GM23338 (cell line): ENCODE measurements at regions not wholly inside any gene's neighbourhood (a gene's known extent, or its start where the extent isn't known, plus 50 kb on each side); places are given as distances from the start of the nearest gene placed in this dataset.

Experiments
- ATAC-seq: fragments of 200-7000 bp; cut with Tn5 transposase; 3 replicates; pipeline ENCODE4 v1.9.1; 2020
- DNase-seq: peaks from one replicate; pipeline ENCODE4 v3.0.0-alpha.2; 2015; ENCODE audit warnings: low spot score
- H2AFZ ChIP-seq: fragments of 200-600 bp; sonication (generic); 2 replicates; pipeline ENCODE4 v1.8.0; 2016; ENCODE audit warnings: antibody characterized with exemption, mild to moderate bottlenecking, moderate library complexity
- H3F3A ChIP-seq: fragments of 200-600 bp; sonication (generic); replicated peaks from 2 replicates; pipeline ENCODE4 v1.8.0; 2017; ENCODE audit warnings: antibody characterized with exemption, mixed run types, low read depth
- H3K27ac ChIP-seq: fragments of 200-600 bp; sonication (generic); 2 replicates; pipeline ENCODE4 v1.6.1; 2016; ENCODE audit warnings: low read depth
- H3K27me3 ChIP-seq: fragments of 200-600 bp; sonication (generic); 2 replicates; pipeline ENCODE4 v1.8.0; 2016; ENCODE audit warnings: mild to moderate bottlenecking, mixed run types, moderate library complexity; ENCODE audit not compliant: insufficient read depth
- H3K36me3 ChIP-seq: fragments of 200-600 bp; sonication (generic); 2 replicates; pipeline ENCODE4 v1.8.0; 2016; ENCODE audit warnings: mild to moderate bottlenecking; ENCODE audit not compliant: insufficient read depth
- H3K4me1 ChIP-seq: fragments of 200-600 bp; sonication (generic); 2 replicates; pipeline ENCODE4 v1.8.0; 2016; ENCODE audit warnings: mild to moderate bottlenecking, moderate library complexity; ENCODE audit not compliant: insufficient read depth
- H3K4me2 ChIP-seq: fragments of 200-600 bp; sonication (generic); 2 replicates; pipeline ENCODE4 v1.7.1; 2017; ENCODE audit warnings: mixed run types
- H3K4me3 ChIP-seq: fragments of 200-600 bp; sonication (generic); 2 replicates; pipeline ENCODE4 v1.6.1; 2016; ENCODE audit warnings: mixed run types
- H3K79me2 ChIP-seq: fragments of 200-600 bp; sonication (generic); replicated peaks from 2 replicates; pipeline ENCODE4 v1.8.0; 2017; ENCODE audit warnings: mild to moderate bottlenecking; ENCODE audit not compliant: insufficient read depth
- H3K9me2 ChIP-seq: fragments of 200-600 bp; sonication (generic); 2 replicates; pipeline ENCODE4 v1.8.0; 2017; ENCODE audit not compliant: insufficient read depth
- H4K20me1 ChIP-seq: fragments of 200-600 bp; sonication (generic); replicated peaks from 2 replicates; pipeline ENCODE4 v1.8.0; 2017; ENCODE audit warnings: mild to moderate bottlenecking; ENCODE audit not compliant: insufficient read depth
- H3K27ac Mint-ChIP-seq: 2 replicates; pipeline ENCODE4 v1.8.0; 2020; ENCODE audit warnings: inconsistent platforms, mild to moderate bottlenecking, moderate library complexity, mixed read lengths
- H3K27me3 Mint-ChIP-seq: 3 replicates; pipeline ENCODE4 v1.8.0; 2022; ENCODE audit warnings: low read depth, mild to moderate bottlenecking, moderate library complexity, mixed read lengths, inconsistent platforms; ENCODE audit not compliant: insufficient read depth, poor library complexity
- H3K36me3 Mint-ChIP-seq: 3 replicates; pipeline ENCODE4 v1.8.0; 2021; ENCODE audit warnings: low read depth, mild to moderate bottlenecking, inconsistent platforms, moderate library complexity, mixed read lengths
- H3K4me1 Mint-ChIP-seq: 3 replicates; pipeline ENCODE4 v1.8.0; 2020; ENCODE audit warnings: mild to moderate bottlenecking, inconsistent platforms, mixed read lengths
- H3K4me3 Mint-ChIP-seq: 3 replicates; pipeline ENCODE4 v1.8.0; 2021; ENCODE audit warnings: moderate library complexity, mild to moderate bottlenecking, inconsistent platforms, mixed read lengths
- H3K9me3 Mint-ChIP-seq: 3 replicates; pipeline ENCODE4 v1.8.0; 2020; ENCODE audit warnings: moderate library complexity, mild to moderate bottlenecking, inconsistent platforms, mixed read lengths
- CREB1 ChIP-seq: fragments of 250-450 bp; sonication (Bioruptor Pico); IDR thresholded peaks from 2 replicates; pipeline ENCODE4 v1.5.0; 2020; ENCODE audit warnings: low read depth, mild to moderate bottlenecking, moderate library complexity
- CTCF ChIP-seq, 2 experiments: fragments of 200-600 bp in 1 of 2; sonication (generic) in 1 of 2; conservative IDR thresholded peaks; 2 replicates each; pipeline versions ENCODE4 v1.5.1 to v1.6.1; 2016 to 2017; ENCODE audit warnings: antibody characterized with exemption in 2 of 2, low read depth in 2 of 2, mild to moderate bottlenecking in 2 of 2, moderate library complexity in 1 of 2
- ETS1 ChIP-seq: IDR thresholded peaks from 2 replicates; pipeline ENCODE4 v1.6.1; 2016; ENCODE audit warnings: antibody characterized with exemption
- EZH2 ChIP-seq: fragments of 200-600 bp; sonication (generic); IDR thresholded peaks from one replicate; pipeline ENCODE4 v1.8.0; 2017; ENCODE audit warnings: antibody characterized with exemption, mild to moderate bottlenecking, low read depth; ENCODE audit not compliant: unreplicated experiment
- EZH2phosphoT487 ChIP-seq: fragments of 200-600 bp; sonication (generic); IDR thresholded peaks from one replicate; pipeline ENCODE4 v1.8.1; 2018; ENCODE audit warnings: antibody characterized with exemption; ENCODE audit not compliant: unreplicated experiment
- JUNB ChIP-seq: IDR thresholded peaks from one replicate; pipeline ENCODE4 v1.6.1; 2016; ENCODE audit warnings: antibody characterized with exemption; ENCODE audit not compliant: unreplicated experiment
- NANOG ChIP-seq: IDR thresholded peaks from 2 replicates; pipeline ENCODE4 v1.6.1; 2016; ENCODE audit warnings: antibody characterized with exemption, borderline replicate concordance
- POLR2AphosphoS5 ChIP-seq: IDR thresholded peaks from 2 replicates; pipeline ENCODE4 v1.6.1; 2016; ENCODE audit warnings: antibody characterized with exemption, low read depth
- REST ChIP-seq: IDR thresholded peaks from one replicate; pipeline ENCODE4 v1.6.1; 2018; ENCODE audit warnings: antibody characterized with exemption; ENCODE audit not compliant: unreplicated experiment
- STAT1 ChIP-seq: IDR thresholded peaks from one replicate; pipeline ENCODE4 v1.6.1; 2016; ENCODE audit warnings: antibody characterized with exemption; ENCODE audit not compliant: unreplicated experiment
- ZNF114 ChIP-seq: fragments of 250-450 bp; sonication (Bioruptor Pico); IDR thresholded peaks from 2 replicates; pipeline ENCODE4 v1.5.0; 2020; ENCODE audit warnings: mild to moderate bottlenecking, moderate library complexity
- ZNF331 ChIP-seq: fragments of 250-450 bp; sonication (Bioruptor Pico); IDR thresholded peaks from 2 replicates; pipeline ENCODE4 v1.5.0; 2020; ENCODE audit warnings: low read depth, mild to moderate bottlenecking, moderate library complexity
- ZNF462 ChIP-seq: fragments of 250-450 bp; sonication (Bioruptor Pico); IDR thresholded peaks from 2 replicates; pipeline ENCODE4 v1.5.0; 2020; ENCODE audit warnings: mild to moderate bottlenecking, moderate library complexity

GRCh38 chr17:73696251-73696650, 52.0 kb upstream of the SDK2 start:
- Histone ChIP-seq H3K36me3 (no peaks in the 10 kb centered on the region), H3K4me3 (no peak overlapping the region), H3K9me2 (no peaks in the 10 kb centered on the region; the same call in 1 of the 2 replicates), H2AFZ (no peak overlapping the region), H3K27ac (no peak overlapping the region), H3K4me2 (no peak overlapping the region), H3K27me3 (no peaks in the 10 kb centered on the region), H3K4me1 (peaks cover 9% of the 10 kb centered on the region), H4K20me1 (no peaks in the 10 kb centered on the region), H3F3A (peaks cover 9% of the 10 kb centered on the region; the same call in 1 of the 2 replicates), H3K79me2 (no peaks in the 10 kb centered on the region)
- Mint-ChIP-seq H3K4me1 (peaks cover 16% of the 10 kb centered on the region), H3K4me3 (no peak overlapping the region), H3K36me3 (no peaks in the 10 kb centered on the region), H3K27me3 (peaks cover 11% of the 10 kb centered on the region), H3K9me3 (peaks cover 9% of the 10 kb centered on the region), H3K27ac (no peak overlapping the region)
- TF ChIP-seq ETS1 (no peak), CREB1 (no peak), ZNF331 (CRISPR knock-in tag) (no peak), ZNF462 (no peak), REST (no peak), CTCF (conservative IDR thresholded peaks at IDR 0.05; ENCODE audit: low read depth in 2 of 2) (no peak), STAT1 (no peak), JUNB (no peak), NANOG (no peak), POLR2AphosphoS5 (no peak), EZH2 (no peak), ZNF114 (CRISPR knock-in tag) (no peak), EZH2phosphoT487 (no peak)
- DNase-seq (no peak), ATAC-seq (no peak)
